ENCODE measurements at regions not wholly inside any gene's neighbourhood (a gene's known extent, or its start where the extent isn't known, plus 50 kb on each side); places are given as distances from the start of the nearest gene placed in this dataset.

DNA sequence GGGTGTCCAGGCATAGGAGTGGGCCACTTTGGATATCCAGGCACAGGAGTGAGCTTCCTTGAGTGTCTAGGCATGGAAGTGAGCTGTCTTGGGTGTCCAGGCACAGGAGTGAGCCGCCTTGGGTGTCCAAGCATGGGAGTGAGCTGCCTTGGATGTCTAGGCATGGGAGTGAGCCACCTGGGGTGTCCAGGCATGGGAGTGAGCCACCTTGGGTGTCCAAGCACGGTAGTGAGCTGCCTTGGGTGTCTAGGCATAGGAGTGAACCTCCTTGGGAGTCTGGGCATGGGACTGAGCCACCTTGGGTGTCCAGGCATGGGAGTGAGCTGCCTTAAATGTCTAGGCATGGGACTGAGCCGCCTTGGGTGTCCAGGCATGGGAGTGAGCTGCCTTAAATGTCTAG, 146.3 kb downstream of the C1orf94 start:
- DNase-seq (ENCODE audit: extremely low read depth, low read depth) = no peak
- TF ChIP-seq, protein P1, sequence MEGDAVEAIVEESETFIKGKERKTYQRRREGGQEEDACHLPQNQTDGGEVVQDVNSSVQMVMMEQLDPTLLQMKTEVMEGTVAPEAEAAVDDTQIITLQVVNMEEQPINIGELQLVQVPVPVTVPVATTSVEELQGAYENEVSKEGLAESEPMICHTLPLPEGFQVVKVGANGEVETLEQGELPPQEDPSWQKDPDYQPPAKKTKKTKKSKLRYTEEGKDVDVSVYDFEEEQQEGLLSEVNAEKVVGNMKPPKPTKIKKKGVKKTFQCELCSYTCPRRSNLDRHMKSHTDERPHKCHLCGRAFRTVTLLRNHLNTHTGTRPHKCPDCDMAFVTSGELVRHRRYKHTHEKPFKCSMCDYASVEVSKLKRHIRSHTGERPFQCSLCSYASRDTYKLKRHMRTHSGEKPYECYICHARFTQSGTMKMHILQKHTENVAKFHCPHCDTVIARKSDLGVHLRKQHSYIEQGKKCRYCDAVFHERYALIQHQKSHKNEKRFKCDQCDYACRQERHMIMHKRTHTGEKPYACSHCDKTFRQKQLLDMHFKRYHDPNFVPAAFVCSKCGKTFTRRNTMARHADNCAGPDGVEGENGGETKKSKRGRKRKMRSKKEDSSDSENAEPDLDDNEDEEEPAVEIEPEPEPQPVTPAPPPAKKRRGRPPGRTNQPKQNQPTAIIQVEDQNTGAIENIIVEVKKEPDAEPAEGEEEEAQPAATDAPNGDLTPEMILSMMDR (IDR thresholded peaks at IDR 0.05; ENCODE audit: low read depth, low read length) = no peak

DNA sequence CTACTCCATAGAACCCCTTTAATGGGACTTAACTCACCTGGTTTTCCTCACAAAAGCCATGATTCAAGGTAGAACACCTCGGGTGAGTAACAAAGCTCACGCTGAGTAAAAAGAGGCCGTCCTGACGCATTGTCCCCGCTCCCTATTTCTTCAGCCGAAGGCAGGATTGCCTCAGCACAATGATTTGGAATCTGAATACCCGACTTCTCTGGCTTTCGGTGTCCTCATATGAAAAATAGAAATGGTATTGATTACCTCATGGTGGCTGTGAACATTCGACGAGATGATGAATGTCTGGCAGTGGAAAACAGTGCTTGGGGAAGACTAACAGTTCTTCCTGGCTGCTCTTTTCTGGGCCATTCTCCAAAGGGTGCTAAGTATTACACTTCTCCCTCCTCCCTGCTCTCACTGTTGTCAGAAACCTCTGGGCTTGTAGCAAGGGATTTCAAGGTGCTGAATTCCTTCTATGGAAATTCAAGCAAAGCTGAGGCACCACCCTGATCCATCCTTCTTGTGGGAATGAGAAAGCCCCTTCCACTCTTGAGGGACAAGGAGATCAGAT, 148.3 kb downstream of the C1orf94 start:
- TF ChIP-seq, protein P1 (IDR thresholded peaks at IDR 0.05; ENCODE audit: low read depth, low read length) = no peak
- no peak for DNase-seq (ENCODE audit: extremely low read depth, low read depth)

DNA sequence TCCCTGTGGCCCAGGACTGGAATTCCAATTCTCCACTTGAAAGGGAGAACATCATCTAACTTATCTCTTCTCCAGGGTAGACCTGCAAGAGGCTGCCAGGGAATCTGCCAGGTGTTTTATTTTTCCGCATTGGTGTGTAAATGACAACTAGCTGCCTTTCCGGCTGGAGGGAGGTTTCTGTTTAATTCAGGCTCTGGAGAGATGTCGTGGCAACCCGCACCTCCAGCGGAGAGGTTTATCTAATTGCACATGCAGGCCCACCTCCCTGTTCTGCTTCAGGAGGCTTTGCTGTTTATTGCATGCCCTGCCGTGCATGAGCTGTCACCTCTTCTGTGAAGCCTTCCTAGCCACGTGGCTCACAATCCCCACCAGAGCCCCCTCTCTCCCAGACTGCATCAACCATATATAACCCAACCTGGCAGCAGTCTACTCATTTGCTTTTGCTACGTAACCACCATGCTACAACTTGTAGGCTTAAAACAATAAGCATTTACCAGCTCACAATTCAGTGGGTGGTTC, 151.6 kb downstream of the C1orf94 start:
- no peak for DNase-seq (ENCODE audit: extremely low read depth, low read depth)
- TF ChIP-seq, protein P1 (IDR thresholded peaks at IDR 0.05; ENCODE audit: low read depth, low read length) = no peak

DNA sequence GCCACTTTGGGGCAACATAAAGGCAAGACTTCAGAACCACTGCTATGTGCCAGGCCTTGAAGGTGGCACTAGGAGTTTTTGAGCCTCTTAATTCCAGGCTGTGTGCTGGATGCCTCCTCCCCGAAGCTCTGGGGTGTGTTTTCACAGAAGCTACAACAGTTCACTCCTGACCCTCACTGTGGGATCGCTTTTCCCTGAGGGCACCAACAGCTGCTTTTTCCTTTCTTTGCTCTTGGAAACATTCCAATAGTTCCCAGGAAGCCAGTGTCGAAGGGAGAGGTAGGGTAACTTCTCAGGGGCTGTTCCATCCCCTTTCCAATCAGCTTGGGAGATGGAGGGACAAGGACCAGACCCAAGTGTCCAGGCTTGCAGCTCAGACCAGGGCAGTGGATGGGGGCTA, 153.4 kb downstream of the C1orf94 start:
- no peak for DNase-seq (ENCODE audit: extremely low read depth, low read depth)
- TF ChIP-seq, protein P1 (IDR thresholded peaks at IDR 0.05; ENCODE audit: low read depth, low read length) = no peak

DNA sequence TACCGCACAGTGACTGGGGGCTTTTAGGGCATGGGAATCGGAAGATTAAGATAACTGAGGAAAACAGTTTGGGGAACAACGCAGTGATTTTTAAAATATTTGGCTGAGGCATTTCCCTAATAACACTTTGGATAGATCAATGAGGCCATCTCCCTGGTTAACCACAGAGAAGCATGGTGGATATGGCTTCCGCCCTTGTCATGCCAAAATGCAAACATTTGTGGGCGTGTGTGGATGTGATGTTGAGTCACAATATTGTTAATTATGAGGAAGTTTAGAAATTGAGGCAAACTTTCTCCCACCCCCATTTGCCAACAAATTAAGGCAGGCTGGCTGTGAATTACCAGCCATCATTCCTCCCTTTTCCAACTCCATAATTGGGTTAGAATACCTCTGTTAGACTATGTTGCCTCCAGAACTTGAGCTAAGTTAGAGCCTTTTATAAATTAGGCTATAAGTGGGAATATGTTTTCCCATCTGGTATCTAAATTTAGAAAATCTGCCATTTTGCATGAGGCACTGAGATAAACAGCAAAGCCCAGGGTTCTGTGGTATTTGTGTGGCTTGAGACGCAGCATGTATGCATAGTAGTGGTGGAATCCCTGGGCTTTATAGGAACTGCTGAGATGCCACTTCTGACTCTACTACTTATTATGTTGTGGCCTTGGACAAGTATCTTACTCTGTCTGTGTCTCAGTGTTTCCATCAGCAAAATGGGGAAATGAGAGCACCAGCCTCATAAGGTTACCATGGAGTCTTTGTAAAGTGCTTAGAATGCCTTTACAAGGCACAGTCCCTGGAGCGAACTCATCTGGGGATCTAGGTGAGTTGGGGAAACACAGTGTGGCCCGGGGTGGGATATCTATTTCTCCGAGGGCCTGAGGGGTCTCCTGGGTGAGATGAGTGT, 154.6 kb downstream of the C1orf94 start:
- DNase-seq (ENCODE audit: extremely low read depth, low read depth) = no peak
- TF ChIP-seq, protein P1 (IDR thresholded peaks at IDR 0.05; ENCODE audit: low read depth, low read length) = no peak

DNA sequence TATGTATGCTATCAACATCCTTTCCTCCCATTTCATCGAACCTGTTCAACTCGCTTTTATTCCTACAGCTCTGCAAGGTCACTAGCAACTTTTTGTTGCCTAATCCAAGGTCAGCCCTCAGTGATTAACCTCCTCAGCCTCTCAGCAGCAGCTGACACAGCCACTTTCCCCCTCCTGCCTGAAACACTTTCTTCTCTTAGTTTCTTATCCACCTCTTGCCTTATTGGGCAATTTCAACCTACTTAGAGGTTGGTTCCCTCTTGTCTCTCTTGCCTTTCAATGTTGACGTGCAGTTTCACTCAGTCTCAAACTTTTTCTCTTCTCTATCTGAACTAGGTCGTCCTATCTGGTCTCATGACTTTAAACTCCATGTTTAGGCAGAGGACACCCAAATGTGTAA, 156.3 kb downstream of the C1orf94 start:
- TF ChIP-seq, protein P1 (IDR thresholded peaks at IDR 0.05; ENCODE audit: low read depth, low read length) = no peak
- no peak for DNase-seq (ENCODE audit: extremely low read depth, low read depth)

DNA sequence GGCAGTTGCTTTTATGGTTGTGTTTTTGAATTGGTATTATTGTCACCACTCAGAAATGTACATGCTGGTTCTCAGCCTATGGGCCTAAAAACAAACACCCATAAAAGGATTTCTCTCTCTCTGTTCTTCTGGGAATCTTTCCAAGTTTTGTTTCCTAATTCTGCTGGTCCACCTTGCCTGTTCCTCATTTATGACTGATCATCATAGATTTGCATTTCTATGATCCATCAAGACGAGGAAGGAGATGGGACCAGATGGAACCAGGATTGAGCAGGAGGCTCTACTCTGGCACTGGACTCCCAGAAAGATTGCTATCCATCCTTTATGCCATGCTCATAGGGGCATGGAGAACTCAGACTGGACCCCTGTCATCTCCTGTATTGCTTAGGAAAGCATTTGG, 162.2 kb downstream of the C1orf94 start:
- no peak for DNase-seq (ENCODE audit: extremely low read depth, low read depth)
- TF ChIP-seq, protein P1 (IDR thresholded peaks at IDR 0.05; ENCODE audit: low read depth, low read length) = no peak
